CD14-positive monocyte (primary cell): ENCODE measurements at regions not wholly inside any gene's neighbourhood (a gene's known extent, or its start where the extent isn't known, plus 50 kb on each side); places are given as distances from the start of the nearest gene placed in this dataset.

Experiments
- DNase-seq, 3 donors: peaks; one replicate each; pipeline ENCODE4 v3.0.0-alpha.2; 2011 to 2022
- H2AFZ ChIP-seq: 2 replicates; pipeline ENCODE4 v1.6.0; 2012; ENCODE audit warnings: mild to moderate bottlenecking, low read depth, low read length, inconsistent platforms; ENCODE audit not compliant: insufficient read depth, poor library complexity, severe bottlenecking
- H3K27ac ChIP-seq, 2 donors: 1 replicate in 1 of 2; 2 replicates in 1 of 2; pipeline ENCODE4 v1.5.1; 2012 to 2013; ENCODE audit warnings: low read length in 2 of 2, control low read depth in 1 of 2, inconsistent platforms in 1 of 2, low read depth in 1 of 2, mild to moderate bottlenecking in 1 of 2
- H3K27me3 ChIP-seq, 2 donors: one replicate each; pipeline versions ENCODE4 v1.6.0 to v1.6.1; 2011 to 2013; ENCODE audit warnings: low read length in 2 of 2; ENCODE audit not compliant: control insufficient read depth in 2 of 2, insufficient read depth in 2 of 2
- H3K36me3 ChIP-seq, 2 donors: replicated peaks in 1 of 2; 1 replicate in 1 of 2; 2 replicates in 1 of 2; pipeline versions ENCODE4 v1.5.1 to v1.6.1; 2012 to 2013; ENCODE audit warnings: low read length in 2 of 2, control low read depth in 1 of 2, inconsistent platforms in 1 of 2, mild to moderate bottlenecking in 1 of 2; ENCODE audit not compliant: insufficient read depth in 2 of 2, control insufficient read depth in 1 of 2
- H3K4me1 ChIP-seq, 2 donors: 1 replicate in 1 of 2; 2 replicates in 1 of 2; pipeline versions ENCODE4 v1.5.1 to v1.6.1; 2012 to 2013; ENCODE audit warnings: low read length in 2 of 2, control low read depth in 1 of 2, inconsistent platforms in 1 of 2, mild to moderate bottlenecking in 1 of 2, moderate library complexity in 1 of 2; ENCODE audit not compliant: insufficient read depth in 2 of 2, control insufficient read depth in 1 of 2
- H3K4me2 ChIP-seq: replicated peaks from 2 replicates; pipeline ENCODE3; 2012; ENCODE audit warnings: low read length, moderate library complexity, mild to moderate bottlenecking; ENCODE audit not compliant: poor library complexity, severe bottlenecking; ENCODE audit errors: extremely low read depth
- H3K4me3 ChIP-seq, 3 experiments: fragments of 200-600 bp in 1 of 3; sonication (generic) in 1 of 3; replicated peaks in 1 of 3; 1 replicate in 2 of 3; 2 replicates in 1 of 3; pipeline ENCODE4 v1.5.1; 2011 to 2013; ENCODE audit warnings: low read length in 3 of 3, mild to moderate bottlenecking in 3 of 3, control low read depth in 2 of 3, low read depth in 2 of 3, inconsistent platforms in 1 of 3, moderate library complexity in 1 of 3
- H3K79me2 ChIP-seq: 2 replicates; pipeline ENCODE4 v1.6.0; 2012; ENCODE audit warnings: mild to moderate bottlenecking, control low read depth, inconsistent platforms, low read length, moderate library complexity; ENCODE audit not compliant: insufficient read depth
- H3K9ac ChIP-seq: 2 replicates; pipeline ENCODE4 v1.6.0; 2017; ENCODE audit warnings: low read length, mild to moderate bottlenecking; ENCODE audit not compliant: insufficient read depth, poor library complexity, severe bottlenecking
- H3K9me3 ChIP-seq, 2 donors: replicated peaks in 1 of 2; 1 replicate in 1 of 2; 2 replicates in 1 of 2; pipeline versions ENCODE4 v1.5.1 to v1.6.1; 2012 to 2013; ENCODE audit warnings: low read length in 2 of 2, control low read depth in 1 of 2; ENCODE audit not compliant: control insufficient read depth in 1 of 2, insufficient read depth in 1 of 2
- H4K20me1 ChIP-seq: 2 replicates; pipeline ENCODE4 v1.6.0; 2012; ENCODE audit warnings: mild to moderate bottlenecking, low read length, control low read depth, moderate library complexity; ENCODE audit not compliant: insufficient read depth
- H3K27ac Mint-ChIP-seq, 7 donors: one replicate each; pipeline ENCODE4 v1.8.0; 2020; ENCODE audit warnings: mild to moderate bottlenecking in 7 of 7, mixed read lengths in 7 of 7, moderate library complexity in 6 of 7, inconsistent platforms in 2 of 7
- H3K27me3 Mint-ChIP-seq, 3 donors: one replicate each; pipeline ENCODE4 v1.8.0; 2021 to 2022; ENCODE audit warnings: low read depth in 3 of 3, mild to moderate bottlenecking in 3 of 3, mixed read lengths in 3 of 3, moderate library complexity in 3 of 3, inconsistent platforms in 1 of 3
- H3K36me3 Mint-ChIP-seq, 2 donors: one replicate each; pipeline ENCODE4 v1.8.0; 2020; ENCODE audit warnings: mixed read lengths in 2 of 2, inconsistent platforms in 1 of 2, mild to moderate bottlenecking in 1 of 2
- H3K4me1 Mint-ChIP-seq: one replicate; pipeline ENCODE4 v1.8.0; 2020; ENCODE audit warnings: mild to moderate bottlenecking, mixed read lengths
- H3K4me3 Mint-ChIP-seq, 2 donors: one replicate each; pipeline ENCODE4 v1.8.0; 2020; ENCODE audit warnings: mild to moderate bottlenecking in 2 of 2, mixed read lengths in 2 of 2, moderate library complexity in 1 of 2
- H3K9me3 Mint-ChIP-seq, 7 donors: one replicate each; pipeline ENCODE4 v1.8.0; 2020 to 2022; ENCODE audit warnings: mixed read lengths in 7 of 7, mild to moderate bottlenecking in 6 of 7, moderate library complexity in 6 of 7, inconsistent platforms in 2 of 7
- CTCF ChIP-seq: fragments of 200-600 bp; IDR thresholded peaks from one replicate; pipeline ENCODE4 v1.8.0; 2022; ENCODE audit warnings: antibody characterized with exemption, mild to moderate bottlenecking
- WGBS: methylation state at CpG from one replicate; pipeline ENCODE4 v1.1.5; 2013; ENCODE audit warnings: missing lambda C conversion rate; ENCODE audit not compliant: insufficient coverage; 5-methylcytosine and 5-hydroxymethylcytosine counted together
- intact Hi-C, 2 donors: fragments of 100-400 bp; cut with micrococcal nuclease; formaldehyde crosslinking; loops; one replicate each; pipeline versions ENCODE4 v1.15.0 to v1.15.1; 2023

GRCh38 chr10:130714742-130715467 lies 578.7 kb downstream of the GLRX3 start:
- Histone ChIP-seq H3K36me3 (no peaks in the 10 kb centered on the region), H3K27me3 (no peaks in the 10 kb centered on the region), H3K4me2 (no peak overlapping the region), H2AFZ (no peak overlapping the region), H3K4me3 (no peak overlapping the region), H3K4me1 (no peaks in the 10 kb centered on the region), H4K20me1 (no peaks in the 10 kb centered on the region), H3K79me2 (no peaks in the 10 kb centered on the region), H3K9me3 (no peaks in the 10 kb centered on the region), H3K9ac (no peak overlapping the region), H3K27ac (no peak overlapping the region)
- intact Hi-C loops: no loop called here
- DNase-seq: no peak
- H3K27ac Mint-ChIP-seq: no peak overlapping the region
- 85% methylated on average over 15 of the region's 20 CpGs for WGBS
- H3K9me3 Mint-ChIP-seq: peaks cover 0 to 1% (median 0%) of the 10 kb centered on the region in 7 donors
- TF ChIP-seq CTCF: no peak
- H3K4me1 Mint-ChIP-seq: peaks cover 6% of the 10 kb centered on the region
- peaks cover 3 to 7% (median 4%) of the 10 kb centered on the region in 3 donors for H3K27me3 Mint-ChIP-seq
- no peaks in the 10 kb centered on the region for H3K36me3 Mint-ChIP-seq
- no peak overlapping the region for H3K4me3 Mint-ChIP-seq

GRCh38 chr10:130715686-130716670 lies 579.8 kb downstream of the GLRX3 start:
- H3K9me3 ChIP-seq: no peaks in the 10 kb centered on the region
- H3K4me2 ChIP-seq: no peak overlapping the region
- Mint-ChIP-seq H3K9me3 (peaks cover 0 to 1% (median 0%) of the 10 kb centered on the region in 7 donors), H3K36me3 (no peaks in the 10 kb centered on the region), H3K4me1 (peaks cover 6% of the 10 kb centered on the region), H3K27me3 (peaks cover 1 to 9% (median 4%) of the 10 kb centered on the region in 3 donors), H3K4me3 (no peak overlapping the region), H3K27ac (no peak overlapping the region)
- no peak overlapping the region for H3K4me3 ChIP-seq
- H3K9ac ChIP-seq: no peak overlapping the region
- TF ChIP-seq CTCF: no peak
- H3K27ac ChIP-seq: no peak overlapping the region
- peak; percentile 1 to 60 (median 3) for DNase-seq
- no peaks in the 10 kb centered on the region for H4K20me1 ChIP-seq
- H3K36me3 ChIP-seq: no peaks in the 10 kb centered on the region
- WGBS: 81% methylated on average over 9 of the region's 12 CpGs
- H2AFZ ChIP-seq: no peak overlapping the region
- intact Hi-C loops: no loop called here
- H3K79me2 ChIP-seq: no peaks in the 10 kb centered on the region
- no peaks in the 10 kb centered on the region for H3K4me1 ChIP-seq
- no peaks in the 10 kb centered on the region for H3K27me3 ChIP-seq
